Loucy (cell line): ENCODE measurements at regions not wholly inside any gene's neighbourhood (a gene's known extent, or its start where the extent isn't known, plus 50 kb on each side); places are given as distances from the start of the nearest gene placed in this dataset.

ENCODE experiments used
- H2AFZ ChIP-seq: fragments of 200-600 bp; sonication (generic); 2 replicates; pipeline ENCODE4 v1.6.0; 2016; ENCODE audit warnings: antibody characterized with exemption, mild to moderate bottlenecking, low read length, moderate library complexity
- H3F3A ChIP-seq: fragments of 200-600 bp; 2 replicates; pipeline ENCODE4 v1.6.0; 2016; ENCODE audit warnings: antibody characterized with exemption, low read depth, mild to moderate bottlenecking
- H3K27me3 ChIP-seq: fragments of 200-600 bp; sonication (generic); 2 replicates; pipeline ENCODE4 v1.6.1; 2014; ENCODE audit warnings: low read length, mild to moderate bottlenecking; ENCODE audit not compliant: insufficient read depth, poor library complexity, severe bottlenecking
- H3K36me3 ChIP-seq: fragments of 200-600 bp; sonication (generic); 2 replicates; pipeline ENCODE4 v1.6.1; 2016; ENCODE audit warnings: low read length; ENCODE audit not compliant: insufficient read depth
- H3K4me1 ChIP-seq: fragments of 200-600 bp; sonication (generic); 2 replicates; pipeline ENCODE4 v1.5.1; 2014; ENCODE audit warnings: low read length, mild to moderate bottlenecking; ENCODE audit not compliant: insufficient read depth, poor library complexity, severe bottlenecking
- H3K4me2 ChIP-seq: fragments of 200-600 bp; sonication (generic); 2 replicates; pipeline ENCODE4 v1.6.0; 2014; ENCODE audit warnings: antibody characterized with exemption, low read length, low read depth, mild to moderate bottlenecking; ENCODE audit not compliant: poor library complexity, severe bottlenecking
- H3K4me3 ChIP-seq: fragments of 200-600 bp; sonication (generic); 2 replicates; pipeline ENCODE4 v1.5.1; 2014; ENCODE audit warnings: low read length, mild to moderate bottlenecking, mixed read lengths; ENCODE audit not compliant: poor library complexity, severe bottlenecking
- H3K79me2 ChIP-seq: fragments of 200-600 bp; sonication (generic); 2 replicates; pipeline ENCODE4 v1.6.1; 2014; ENCODE audit warnings: low read length; ENCODE audit not compliant: insufficient read depth
- H3K9ac ChIP-seq: fragments of 200-600 bp; sonication (generic); 2 replicates; pipeline ENCODE4 v1.6.0; 2014; ENCODE audit warnings: mild to moderate bottlenecking, low read depth, low read length, moderate library complexity; ENCODE audit not compliant: poor library complexity, severe bottlenecking
- H3K9me2 ChIP-seq: fragments of 200-600 bp; sonication (generic); replicated peaks from 2 replicates; pipeline ENCODE4 v1.6.1; 2016; ENCODE audit warnings: low read depth, low read length, mixed read lengths
- H3K9me3 ChIP-seq: fragments of 200-600 bp; sonication (generic); 2 replicates; pipeline ENCODE4 v1.6.1; 2014; ENCODE audit warnings: mild to moderate bottlenecking, antibody characterized with exemption, low read length, low read depth; ENCODE audit not compliant: insufficient read depth
- H4K20me1 ChIP-seq: fragments of 200-600 bp; sonication (generic); 2 replicates; pipeline ENCODE4 v1.6.0; 2014; ENCODE audit warnings: antibody characterized with exemption, low read length, mild to moderate bottlenecking; ENCODE audit not compliant: insufficient read depth, poor library complexity, severe bottlenecking
- EZH2phosphoT487 ChIP-seq: fragments of 200-600 bp; IDR thresholded peaks from 2 replicates; pipeline ENCODE4 v1.6.1; 2018; ENCODE audit warnings: antibody characterized with exemption, mild to moderate bottlenecking, moderate library complexity, borderline replicate concordance
- TF ChIP-seq, protein P1 (sequence below): fragments of 200-600 bp; sonication (generic); conservative IDR thresholded peaks from 2 replicates; pipeline ENCODE4 v1.5.1; 2014; ENCODE audit warnings: mild to moderate bottlenecking, antibody characterized with exemption, low read length

GRCh38 chr1:213864091-213864490 lies 123.7 kb upstream of the PROX1 start:
- Histone ChIP-seq H3K9me3 (no peaks in the 10 kb centered on the region), H3K9me2 (no peaks in the 10 kb centered on the region), H2AFZ (no peak overlapping the region), H3K27me3 (no peaks in the 10 kb centered on the region), H3K4me3 (no peak overlapping the region), H3K36me3 (no peaks in the 10 kb centered on the region), H3K9ac (no peak overlapping the region), H4K20me1 (no peaks in the 10 kb centered on the region), H3K4me1 (no peaks in the 10 kb centered on the region), H3K79me2 (no peaks in the 10 kb centered on the region), H3K4me2 (no peak overlapping the region), H3F3A (no peaks in the 10 kb centered on the region)
- TF ChIP-seq EZH2phosphoT487: no peak
- TF ChIP-seq, protein P1, sequence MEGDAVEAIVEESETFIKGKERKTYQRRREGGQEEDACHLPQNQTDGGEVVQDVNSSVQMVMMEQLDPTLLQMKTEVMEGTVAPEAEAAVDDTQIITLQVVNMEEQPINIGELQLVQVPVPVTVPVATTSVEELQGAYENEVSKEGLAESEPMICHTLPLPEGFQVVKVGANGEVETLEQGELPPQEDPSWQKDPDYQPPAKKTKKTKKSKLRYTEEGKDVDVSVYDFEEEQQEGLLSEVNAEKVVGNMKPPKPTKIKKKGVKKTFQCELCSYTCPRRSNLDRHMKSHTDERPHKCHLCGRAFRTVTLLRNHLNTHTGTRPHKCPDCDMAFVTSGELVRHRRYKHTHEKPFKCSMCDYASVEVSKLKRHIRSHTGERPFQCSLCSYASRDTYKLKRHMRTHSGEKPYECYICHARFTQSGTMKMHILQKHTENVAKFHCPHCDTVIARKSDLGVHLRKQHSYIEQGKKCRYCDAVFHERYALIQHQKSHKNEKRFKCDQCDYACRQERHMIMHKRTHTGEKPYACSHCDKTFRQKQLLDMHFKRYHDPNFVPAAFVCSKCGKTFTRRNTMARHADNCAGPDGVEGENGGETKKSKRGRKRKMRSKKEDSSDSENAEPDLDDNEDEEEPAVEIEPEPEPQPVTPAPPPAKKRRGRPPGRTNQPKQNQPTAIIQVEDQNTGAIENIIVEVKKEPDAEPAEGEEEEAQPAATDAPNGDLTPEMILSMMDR: no peak

- H3K4me3 ChIP-seq: no peak overlapping the region
Measured at GRCh38 chr1:213868482-213868881, 119.3 kb upstream of the PROX1 start.

DNA sequence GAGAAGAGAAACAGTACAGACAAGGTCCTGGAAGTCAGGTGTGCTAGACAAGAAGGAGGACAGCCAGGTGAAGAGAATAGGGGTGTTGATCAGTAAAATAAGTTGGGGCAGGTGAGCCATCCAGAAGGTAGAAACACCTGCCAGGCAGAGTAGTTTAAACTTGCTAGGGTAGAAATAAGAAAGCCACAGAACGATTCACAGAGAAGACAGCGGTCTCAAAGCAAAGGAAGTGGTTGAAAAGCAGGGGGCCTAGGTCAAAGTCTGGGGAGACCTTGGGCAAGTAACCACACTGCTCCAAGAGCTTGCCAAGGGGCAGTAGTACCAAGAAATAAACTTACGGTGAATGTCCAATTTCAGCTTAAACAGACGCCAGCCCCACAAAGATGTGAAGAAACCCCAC lies 116.6 kb upstream of the PROX1 start:
- Histone ChIP-seq H3K9me3 (no peaks in the 10 kb centered on the region), H3K4me1 (no peaks in the 10 kb centered on the region), H2AFZ (no peak overlapping the region), H3K9me2 (no peaks in the 10 kb centered on the region), H3F3A (no peaks in the 10 kb centered on the region), H3K4me2 (no peak overlapping the region), H3K9ac (no peak overlapping the region), H3K36me3 (no peaks in the 10 kb centered on the region), H3K79me2 (no peaks in the 10 kb centered on the region), H3K27me3 (no peaks in the 10 kb centered on the region), H4K20me1 (no peaks in the 10 kb centered on the region), H3K4me3 (no peak overlapping the region)
- TF ChIP-seq, protein P1: no peak
- no peak for TF ChIP-seq EZH2phosphoT487

More at GRCh38 chr1:213868482-213868881, 119.3 kb upstream of the PROX1 start:
- Histone ChIP-seq H4K20me1 (no peaks in the 10 kb centered on the region), H3K4me1 (no peaks in the 10 kb centered on the region), H3K9me2 (no peaks in the 10 kb centered on the region), H3K9me3 (no peaks in the 10 kb centered on the region), H3K9ac (no peak overlapping the region), H3K4me2 (no peak overlapping the region), H3K27me3 (no peaks in the 10 kb centered on the region), H3F3A (no peaks in the 10 kb centered on the region), H3K79me2 (no peaks in the 10 kb centered on the region), H3K36me3 (no peaks in the 10 kb centered on the region), H2AFZ (no peak overlapping the region)
- no peak for TF ChIP-seq EZH2phosphoT487
- TF ChIP-seq, protein P1: no peak
